ENCODE measurements at regions not wholly inside any gene's neighbourhood (a gene's known extent, or its start where the extent isn't known, plus 50 kb on each side); places are given as distances from the start of the nearest gene placed in this dataset.

- Mint-ChIP-seq H3K4me1 (peaks cover 23% of the 10 kb centered on the region), H3K27ac (no peak overlapping the region), H3K36me3 (no peaks in the 10 kb centered on the region), H3K27me3 (ENCODE audit: low read depth) (no peaks in the 10 kb centered on the region), H3K4me3 (no peak overlapping the region), H3K9me3 (no peaks in the 10 kb centered on the region)
- ChIA-PET CTCF (no interaction called here), POLR2A (no interaction called here)
- DNase-seq (ENCODE audit: low spot score) = no peak
- no peak for TF ChIP-seq ZNF512 (CRISPR knock-in tag; IDR thresholded peaks at IDR 0.05; ENCODE audit: borderline replicate concordance)
- TF ChIP-seq ATF1 (CRISPR knock-in tag; IDR thresholded peaks at IDR 0.05) = no peak
- TF ChIP-seq KAT7 (CRISPR knock-in tag; IDR thresholded peaks at IDR 0.05; ENCODE audit: borderline replicate concordance) = no peak
- TF ChIP-seq ZNF532 (CRISPR knock-in tag; IDR thresholded peaks at IDR 0.05; ENCODE audit: borderline replicate concordance) = no peak
- no peak for TF ChIP-seq NR2C2 (CRISPR knock-in tag; IDR thresholded peaks at IDR 0.05)
- no peak for TF ChIP-seq ZNF416 (CRISPR knock-in tag; IDR thresholded peaks at IDR 0.05)
- TF ChIP-seq ZNF396 (CRISPR knock-in tag; IDR thresholded peaks at IDR 0.05; ENCODE audit: borderline replicate concordance) = no peak
- TF ChIP-seq ZNF317 (CRISPR knock-in tag; IDR thresholded peaks at IDR 0.05; ENCODE audit: borderline replicate concordance, low read depth) = no peak
- no peak for TF ChIP-seq HMGA2 (CRISPR knock-in tag; IDR thresholded peaks at IDR 0.05)
- no peak for TF ChIP-seq FOXJ3 (CRISPR knock-in tag; IDR thresholded peaks at IDR 0.05; ENCODE audit: borderline replicate concordance)
- no peak for TF ChIP-seq ESRRA (CRISPR knock-in tag; IDR thresholded peaks at IDR 0.05; ENCODE audit: borderline replicate concordance)
- TF ChIP-seq ZNF263 (CRISPR knock-in tag; IDR thresholded peaks at IDR 0.05; ENCODE audit: low read depth) = no peak
- no peak for TF ChIP-seq MYBL2 (CRISPR knock-in tag; IDR thresholded peaks at IDR 0.05)
- TF ChIP-seq USF1 (CRISPR knock-in tag; IDR thresholded peaks at IDR 0.05) = no peak
- TF ChIP-seq RORB (CRISPR knock-in tag; IDR thresholded peaks at IDR 0.05) = no peak
- TF ChIP-seq E2F1 (CRISPR knock-in tag; IDR thresholded peaks at IDR 0.05) = no peak
- no peak for TF ChIP-seq FOXK1 (CRISPR knock-in tag; IDR thresholded peaks at IDR 0.05)
- no peak for TF ChIP-seq ZNF232 (CRISPR knock-in tag; IDR thresholded peaks at IDR 0.05)
- ATAC-seq = no peak
Observed at GRCh38 chr6:81694855-81695254, 57.6 kb downstream of the TENT5A start.

GRCh38 chr6:81694207-81694606 lies 58.3 kb downstream of the TENT5A start:
- Mint-ChIP-seq H3K27me3 (ENCODE audit: low read depth) (no peaks in the 10 kb centered on the region), H3K27ac (no peak overlapping the region), H3K4me3 (no peak overlapping the region), H3K9me3 (no peaks in the 10 kb centered on the region), H3K4me1 (peaks cover 23% of the 10 kb centered on the region), H3K36me3 (no peaks in the 10 kb centered on the region)
- DNase-seq (ENCODE audit: low spot score) (no peak), ATAC-seq (no peak)
- CTCF ChIA-PET = no interaction called here
- POLR2A ChIA-PET = no interaction called here
- TF ChIP-seq ZNF317 (CRISPR knock-in tag; IDR thresholded peaks at IDR 0.05; ENCODE audit: borderline replicate concordance, low read depth) (no peak), ZMAT4 (CRISPR knock-in tag; IDR thresholded peaks at IDR 0.05) (no peak), E2F4 (CRISPR knock-in tag; IDR thresholded peaks at IDR 0.05; ENCODE audit: borderline replicate concordance, low read depth) (no peak), USF2 (CRISPR knock-in tag; IDR thresholded peaks at IDR 0.05) (no peak), USF1 (CRISPR knock-in tag; IDR thresholded peaks at IDR 0.05) (no peak), NR1H2 (CRISPR knock-in tag; IDR thresholded peaks at IDR 0.05) (no peak), ZNF396 (CRISPR knock-in tag; IDR thresholded peaks at IDR 0.05; ENCODE audit: borderline replicate concordance) (no peak), FOXK1 (CRISPR knock-in tag; IDR thresholded peaks at IDR 0.05) (no peak), ZNF232 (CRISPR knock-in tag; IDR thresholded peaks at IDR 0.05) (no peak)

Data from WTC11 (cell line).